Esophagus muscularis mucosa (tissue), 4 donors: ENCODE measurements at regions not wholly inside any gene's neighbourhood (a gene's known extent, or its start where the extent isn't known, plus 50 kb on each side); places are given as distances from the start of the nearest gene placed in this dataset.

Experiments
- DNase-seq: peaks from one replicate; pipeline ENCODE4 v3.0.0-alpha.2; 2017; ENCODE audit errors: extremely low spot score
- H3K27ac ChIP-seq, 4 donors: fragments of 200-600 bp; sonication (generic); replicated peaks in 1 of 4; 1 replicate in 3 of 4; 2 replicates in 1 of 4; pipeline ENCODE4 v1.5.1; 2016 to 2019; ENCODE audit warnings: mild to moderate bottlenecking in 1 of 4
- H3K27me3 ChIP-seq, 4 donors: fragments of 200-600 bp; sonication (generic); one replicate each; pipeline versions ENCODE4 v1.5.1 to v1.6.0; 2016 to 2019
- H3K36me3 ChIP-seq, 4 donors: fragments of 200-600 bp; sonication (generic); one replicate each; pipeline ENCODE4 v1.5.1; 2016 to 2019
- H3K4me1 ChIP-seq, 4 donors: fragments of 200-600 bp; sonication (generic); one replicate each; pipeline ENCODE4 v1.5.1; 2016 to 2019
- H3K4me3 ChIP-seq, 4 donors: fragments of 200-600 bp; sonication (generic); 1 replicate in 2 of 4; 2 replicates in 2 of 4; pipeline ENCODE4 v1.5.1; 2016 to 2019; ENCODE audit warnings: mild to moderate bottlenecking in 4 of 4, moderate library complexity in 1 of 4
- H3K9me3 ChIP-seq, 4 donors: fragments of 200-600 bp; sonication (generic); 1 replicate in 3 of 4; 2 replicates in 1 of 4; pipeline ENCODE4 v1.5.1; 2016 to 2019
- CTCF ChIP-seq, 3 experiments: fragments of 200-600 bp in 2 of 3; fragments of 450-650 bp in 1 of 3; sonication (generic) in 2 of 3; IDR thresholded peaks; one replicate each; pipeline ENCODE4 v1.5.1; 2017 to 2019; ENCODE audit warnings: antibody characterized with exemption in 3 of 3, mild to moderate bottlenecking in 2 of 3, moderate library complexity in 1 of 3
- EP300 ChIP-seq: sonication (generic); formaldehyde crosslinking; IDR thresholded peaks from one replicate; pipeline ENCODE4 v1.6.1; 2017; ENCODE audit warnings: antibody characterized with exemption
- POLR2A ChIP-seq: fragments of 450-650 bp; IDR thresholded peaks from one replicate; pipeline ENCODE4 v1.6.1; 2017; ENCODE audit warnings: antibody characterized with exemption, moderate library complexity, mild to moderate bottlenecking, low read depth
- POLR2AphosphoS5 ChIP-seq, 2 donors: sonication (generic); formaldehyde crosslinking; IDR thresholded peaks; one replicate each; pipeline ENCODE4 v1.6.1; 2017; ENCODE audit warnings: antibody characterized with exemption in 2 of 2
- WGBS: methylation state at CpG from one replicate; pipeline ENCODE4 v1.1.5; 2018; 5-methylcytosine and 5-hydroxymethylcytosine counted together
- intact Hi-C: fragments of 100-400 bp; cut with DNase I; formaldehyde crosslinking; loops from one replicate; pipeline ENCODE4 v1.15.1; 2023

DNA sequence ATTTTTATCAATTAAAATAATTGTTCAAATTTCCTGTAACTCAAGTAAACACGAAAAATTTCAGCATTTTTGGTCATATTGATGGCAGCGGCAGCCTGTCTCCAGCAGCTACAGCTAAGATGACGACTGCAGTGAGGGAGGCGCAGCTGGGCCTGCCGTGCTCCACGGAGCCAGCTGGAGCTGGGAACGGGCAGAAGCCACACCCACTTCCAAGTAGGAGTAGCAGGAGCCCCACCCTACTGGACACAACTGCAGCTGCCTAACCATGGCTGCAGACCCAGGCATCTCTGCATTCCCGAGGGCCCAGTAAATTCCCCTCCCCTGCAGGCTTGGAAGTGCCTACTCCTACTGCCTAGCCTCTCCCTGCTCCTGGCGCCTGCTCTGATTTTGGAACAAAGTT, 2031.7 kb downstream of the EFNA5 start:
- Histone ChIP-seq H3K36me3 (no peaks in the 10 kb centered on the region), H3K9me3 (peaks cover 0 to 5% (median 0%) of the 10 kb centered on the region in 4 donors), H3K4me1 (no peaks in the 10 kb centered on the region), H3K27me3 (no peaks in the 10 kb centered on the region), H3K27ac (no peak overlapping the region), H3K4me3 (no peak overlapping the region)
- no peak for DNase-seq
- intact Hi-C loops: no loop called here
- TF ChIP-seq POLR2AphosphoS5 (IDR thresholded peaks at IDR 0.05) (no peak), CTCF (IDR thresholded peaks at IDR 0.05) (no peak), POLR2A (no peak), EP300 (no peak)
- WGBS: 81% methylated on average over 9 of the region's 9 CpGs

DNA sequence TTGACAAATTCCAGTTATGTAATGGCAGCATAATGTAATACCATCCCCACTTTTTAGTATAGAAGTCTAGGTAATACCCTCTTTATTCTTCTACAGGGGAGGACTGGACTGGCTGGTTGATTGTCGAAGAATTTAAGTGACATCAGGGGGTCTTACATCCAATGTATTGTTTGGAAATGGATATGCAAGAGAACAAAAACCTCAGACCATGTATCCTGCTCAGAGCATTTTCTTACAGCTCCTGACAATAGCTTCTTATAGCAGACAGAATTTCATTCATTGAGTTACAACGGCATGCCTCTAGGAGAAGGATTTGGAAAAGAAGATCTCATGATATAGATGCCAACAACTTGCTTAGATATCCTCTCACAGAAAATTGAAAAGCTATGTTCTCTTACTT, 2032.3 kb downstream of the EFNA5 start:
- 89% methylated on average over 2 of the region's 2 CpGs for WGBS
- H3K9me3 ChIP-seq: peaks cover 0 to 5% (median 0%) of the 10 kb centered on the region in 4 donors
- TF ChIP-seq POLR2A (no peak), EP300 (no peak)
- no peaks in the 10 kb centered on the region for H3K27me3 ChIP-seq
- H3K36me3 ChIP-seq: no peaks in the 10 kb centered on the region
- no peaks in the 10 kb centered on the region for H3K4me1 ChIP-seq
- H3K27ac ChIP-seq: no peak overlapping the region
- H3K4me3 ChIP-seq: no peak overlapping the region
- intact Hi-C loops: no loop called here
- no peak for DNase-seq

DNA sequence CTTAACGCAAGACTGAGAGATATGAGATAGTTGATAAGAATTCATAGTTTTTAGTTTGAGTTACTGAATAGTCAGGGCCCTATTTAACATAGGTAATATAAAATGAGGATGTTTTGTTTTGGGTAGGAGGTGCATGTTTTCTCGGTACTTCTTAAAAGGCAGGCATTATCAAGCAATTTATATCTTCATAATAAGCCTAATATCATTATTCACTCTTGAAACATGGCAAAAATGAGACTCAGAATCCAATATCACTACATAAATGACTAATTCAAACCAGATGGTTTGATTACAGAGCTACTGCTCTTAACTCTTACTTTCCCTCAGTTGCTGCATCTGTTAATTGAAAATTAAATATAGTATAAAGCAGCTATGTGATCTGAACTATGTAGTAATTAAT, 2038.7 kb downstream of the EFNA5 start:
- H3K4me1 ChIP-seq: no peaks in the 10 kb centered on the region
- no peak overlapping the region for H3K4me3 ChIP-seq
- 70% methylated on average over 2 of the region's 2 CpGs for WGBS
- no peak overlapping the region for H3K27ac ChIP-seq
- DNase-seq: no peak
- no peaks in the 10 kb centered on the region for H3K36me3 ChIP-seq
- H3K9me3 ChIP-seq: no peaks in the 10 kb centered on the region
- H3K27me3 ChIP-seq: no peaks in the 10 kb centered on the region
- no peak for TF ChIP-seq CTCF (IDR thresholded peaks at IDR 0.05)
- no peak for TF ChIP-seq EP300
- no peak for TF ChIP-seq POLR2AphosphoS5 (IDR thresholded peaks at IDR 0.05)
- TF ChIP-seq POLR2A: no peak
- intact Hi-C loops: no loop called here

GRCh38 chr5:105630803-105631202, 2039.9 kb downstream of the EFNA5 start:
- TF ChIP-seq POLR2A: no peak
- DNase-seq: no peak

GRCh38 chr5:105619725-105620124, 2051.0 kb downstream of the EFNA5 start:
- Histone ChIP-seq H3K27ac (no peak overlapping the region), H3K9me3 (no peaks in the 10 kb centered on the region), H3K4me1 (no peaks in the 10 kb centered on the region), H3K36me3 (no peaks in the 10 kb centered on the region), H3K27me3 (no peaks in the 10 kb centered on the region), H3K4me3 (no peak overlapping the region)
- 82% methylated on average over 3 of the region's 3 CpGs for WGBS
- no peak for TF ChIP-seq EP300
- no peak for TF ChIP-seq POLR2AphosphoS5 (IDR thresholded peaks at IDR 0.05)
- no peak for TF ChIP-seq CTCF (IDR thresholded peaks at IDR 0.05)
- TF ChIP-seq POLR2A: no peak
- intact Hi-C loops: no loop called here
- no peak for DNase-seq

More at GRCh38 chr5:105630803-105631202, 2039.9 kb downstream of the EFNA5 start:
- 79% methylated on average over 3 of the region's 3 CpGs for WGBS
- no peak overlapping the region for H3K4me3 ChIP-seq
- no peaks in the 10 kb centered on the region for H3K36me3 ChIP-seq
- intact Hi-C loops: no loop called here
- H3K9me3 ChIP-seq: no peaks in the 10 kb centered on the region
- no peaks in the 10 kb centered on the region for H3K27me3 ChIP-seq
- no peak overlapping the region for H3K27ac ChIP-seq
- H3K4me1 ChIP-seq: no peaks in the 10 kb centered on the region

DNA sequence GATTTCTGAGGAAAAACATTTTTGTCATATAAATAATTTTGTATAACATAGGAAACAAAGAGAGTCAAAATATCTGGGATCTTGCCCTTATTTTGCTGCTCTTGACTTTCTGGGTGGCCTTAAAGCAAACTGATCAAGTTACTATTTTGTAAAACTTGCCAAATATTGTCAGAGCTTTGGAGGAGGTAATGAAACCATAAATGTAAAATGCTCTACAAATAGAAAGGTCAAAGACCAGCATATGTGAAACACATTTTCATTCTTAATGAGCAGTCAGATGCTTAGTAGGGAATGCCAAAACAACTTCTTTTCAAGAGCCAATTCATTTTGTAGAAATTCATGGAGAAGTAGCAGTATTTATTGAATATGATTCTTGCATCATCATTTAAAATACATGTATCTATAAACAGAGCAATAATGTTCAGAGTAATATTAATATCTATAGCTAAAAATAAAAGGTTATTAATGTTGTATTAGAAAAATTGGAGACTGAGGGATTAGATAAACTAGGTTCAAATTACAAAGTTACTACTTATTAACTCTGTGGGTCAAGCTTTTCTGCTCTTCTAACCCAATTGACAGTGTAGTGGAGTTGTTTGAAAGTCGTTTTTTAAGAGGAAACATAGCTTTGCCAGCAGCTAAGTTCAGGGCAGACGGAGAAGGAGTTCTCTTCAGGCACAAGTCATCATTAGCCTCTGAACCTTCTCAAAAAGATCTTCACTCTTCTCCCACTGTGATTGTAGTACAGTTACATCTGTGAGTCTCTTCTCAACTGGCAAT, 2053.1 kb downstream of the EFNA5 start:
- H3K27ac ChIP-seq: no peak overlapping the region
- no peak overlapping the region for H3K4me3 ChIP-seq
- H3K36me3 ChIP-seq: no peaks in the 10 kb centered on the region
- intact Hi-C loops: no loop called here
- 60% methylated on average over 2 of the region's 2 CpGs for WGBS
- no peaks in the 10 kb centered on the region for H3K27me3 ChIP-seq
- no peak for TF ChIP-seq EP300
- no peak for TF ChIP-seq POLR2A
- no peak for TF ChIP-seq POLR2AphosphoS5 (IDR thresholded peaks at IDR 0.05)
- TF ChIP-seq CTCF (IDR thresholded peaks at IDR 0.05): no peak
- H3K9me3 ChIP-seq: no peaks in the 10 kb centered on the region
- DNase-seq: no peak
- no peaks in the 10 kb centered on the region for H3K4me1 ChIP-seq
